Transverse colon (tissue), 3 donors: ENCODE measurements at regions not wholly inside any gene's neighbourhood (a gene's known extent, or its start where the extent isn't known, plus 50 kb on each side); places are given as distances from the start of the nearest gene placed in this dataset.

Experiments
- CTCF ChIP-seq, 5 experiments: fragments of 200-600 bp in 3 of 5; fragments of 450-650 bp in 2 of 5; sonication (generic) in 3 of 5; IDR thresholded peaks; 1 replicate in 2 of 5; 2 replicates in 3 of 5; pipeline ENCODE4 v1.5.1; 2016 to 2017; ENCODE audit warnings: antibody characterized with exemption in 5 of 5, inconsistent platforms in 3 of 5, mild to moderate bottlenecking in 2 of 5, moderate library complexity in 1 of 5
- POLR2A ChIP-seq: fragments of 450-650 bp; IDR thresholded peaks from one replicate; pipeline ENCODE4 v1.6.1; 2016; ENCODE audit warnings: antibody characterized with exemption, mild to moderate bottlenecking, moderate library complexity

- TF ChIP-seq CTCF (IDR thresholded peaks at IDR 0.05) (no peak), POLR2A (no peak)
Observed at GRCh38 chr18:57287766-57288165, 64.6 kb upstream of the ST8SIA3 start.
